HG03196 (cell line): ENCODE measurements at regions not wholly inside any gene's neighbourhood (a gene's known extent, or its start where the extent isn't known, plus 50 kb on each side); places are given as distances from the start of the nearest gene placed in this dataset.
"Not testable (repeated sequence)": the region's sequence is repeated elsewhere in the genome, so short reads cannot be mapped to it uniquely, and the experiment has no call there.

Source experiments
- ATAC-seq: cut with Tn5 transposase; IDR thresholded peaks from one replicate; pipeline ENCODE4 v1.9.1; 2021; ENCODE audit not compliant: unreplicated experiment

DNA sequence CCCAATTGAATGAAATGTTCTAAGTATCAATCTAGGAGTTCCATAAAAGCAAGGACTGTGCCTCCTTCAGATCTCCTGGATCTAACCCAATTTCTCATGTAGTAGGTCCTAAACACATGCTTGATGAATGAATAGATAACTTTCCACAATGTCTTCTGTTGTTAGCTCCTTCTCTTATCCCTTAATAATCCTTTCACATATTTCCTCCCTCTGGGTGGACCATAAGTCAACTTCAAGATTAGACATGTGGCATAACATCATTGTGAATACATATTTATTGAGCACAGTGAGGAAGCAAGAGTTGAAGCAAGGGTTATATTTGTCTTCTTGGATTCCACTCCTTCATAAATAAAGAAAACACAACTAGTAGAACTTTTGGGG is 108.6 kb upstream of the EGFLAM start:
- ATAC-seq: no peak

DNA sequence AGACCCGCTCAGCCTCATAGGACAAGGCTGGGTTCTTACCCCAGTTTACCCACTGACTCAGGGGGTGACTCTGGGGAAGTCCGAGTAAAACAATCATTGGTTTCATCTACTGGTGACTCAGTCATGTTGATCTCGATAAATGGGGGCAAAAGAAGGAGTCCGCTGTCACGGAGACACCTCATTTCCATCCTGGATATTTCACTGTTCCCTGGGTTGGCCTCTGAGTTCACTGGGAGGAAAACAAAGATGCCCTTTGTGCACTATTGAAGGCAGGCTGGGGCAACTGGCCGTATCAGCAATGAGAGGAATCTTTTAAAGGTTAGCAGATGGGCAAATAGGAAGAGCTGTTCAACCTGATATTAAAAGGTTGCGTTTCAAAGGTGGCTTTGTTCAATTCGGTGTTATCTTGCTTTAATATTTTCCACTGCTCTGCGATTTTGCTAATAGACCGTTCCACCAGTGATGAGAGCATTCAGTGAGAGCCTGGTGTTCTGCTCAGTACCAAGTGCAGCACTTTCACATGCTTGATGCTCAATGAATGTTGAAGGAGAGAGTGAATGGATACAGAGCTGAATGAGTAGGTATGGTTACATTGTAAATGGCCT is 110.2 kb upstream of the EGFLAM start:
- ATAC-seq: no peak

DNA sequence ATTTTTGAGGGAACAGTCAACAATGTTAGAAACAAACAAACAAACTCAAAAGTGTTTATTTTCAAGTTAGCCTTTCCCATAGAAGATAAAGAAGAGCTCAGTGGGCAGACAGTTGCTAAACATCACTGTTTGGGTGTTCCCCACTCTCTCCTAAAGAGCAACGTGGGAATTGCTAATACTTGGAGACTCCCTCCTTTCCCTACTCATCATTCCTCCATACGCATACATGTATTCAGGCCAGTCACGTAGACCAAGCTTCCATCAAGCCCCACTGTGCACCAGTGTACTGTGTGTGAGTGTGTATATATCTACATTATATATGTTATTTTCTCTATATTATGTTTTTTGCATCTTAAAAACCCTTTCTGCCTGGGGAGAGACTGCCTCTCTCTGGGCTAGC is 115.0 kb upstream of the EGFLAM start:
- no peak for ATAC-seq

DNA sequence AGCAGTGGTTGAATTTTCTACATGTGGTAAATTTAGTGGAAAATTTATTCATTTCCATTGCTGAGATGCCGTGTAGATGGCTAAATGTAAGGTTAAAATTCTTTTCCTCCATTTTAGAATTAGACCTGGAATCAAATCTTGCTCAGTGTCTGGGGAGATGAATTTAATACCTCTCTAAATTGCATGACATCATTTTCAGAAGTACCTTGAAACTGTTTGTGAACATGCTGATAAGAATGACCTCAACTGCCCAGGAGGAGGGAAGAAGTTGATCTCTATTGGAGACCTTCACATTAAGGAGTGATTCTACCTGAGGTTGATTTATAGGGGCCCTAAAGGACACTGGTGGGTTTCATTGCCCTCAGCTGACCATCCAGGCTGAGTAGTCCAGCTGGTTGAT is 116.7 kb upstream of the EGFLAM start:
- no peak for ATAC-seq

DNA sequence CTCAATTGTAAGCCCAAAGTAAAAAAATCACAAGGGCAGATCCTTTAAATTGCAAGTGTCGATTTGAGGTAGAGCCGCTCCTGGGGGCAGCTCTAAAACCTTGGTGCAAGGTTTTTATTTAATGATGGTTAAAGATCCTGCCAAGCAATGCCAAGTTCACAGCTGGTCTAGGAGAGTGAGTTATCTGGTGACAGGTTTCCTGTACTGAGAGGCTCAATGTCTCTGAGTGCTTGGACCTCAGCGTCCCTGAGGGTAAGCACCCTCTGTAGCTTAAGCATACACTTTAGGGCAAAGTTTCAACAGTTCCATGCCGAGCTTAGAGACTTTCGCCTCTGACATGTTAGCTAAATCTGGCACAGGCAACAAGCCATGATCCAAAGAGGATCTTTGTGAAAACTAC is 119.8 kb upstream of the EGFLAM start:
- no peak for ATAC-seq

DNA sequence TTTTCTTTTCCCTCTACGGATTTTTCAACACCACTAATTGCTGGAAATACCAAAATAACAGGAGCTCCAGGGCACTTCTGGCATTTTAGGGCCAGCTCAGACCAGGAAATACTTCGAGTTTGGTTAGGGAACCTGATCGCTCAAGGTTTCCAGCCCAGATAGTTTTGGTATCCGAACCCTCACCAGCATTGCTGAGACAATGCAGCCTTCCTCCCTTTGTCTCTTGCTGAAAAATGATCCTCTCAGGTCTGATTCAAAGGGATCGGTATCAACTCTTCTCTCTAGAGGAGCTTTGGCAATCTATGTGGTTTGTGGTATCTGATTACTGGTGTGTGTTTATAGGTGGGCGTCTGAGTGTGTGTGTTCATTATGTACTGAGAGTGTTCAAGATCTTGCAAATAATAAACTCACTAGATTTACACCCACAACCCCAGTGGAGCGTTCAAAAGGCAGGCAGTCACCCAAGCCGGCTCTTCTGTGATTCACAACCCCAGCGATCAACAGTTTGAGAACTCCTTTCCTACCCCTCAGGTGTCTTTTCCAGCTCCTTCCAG is 122.8 kb upstream of the EGFLAM start:
- no peak for ATAC-seq

DNA sequence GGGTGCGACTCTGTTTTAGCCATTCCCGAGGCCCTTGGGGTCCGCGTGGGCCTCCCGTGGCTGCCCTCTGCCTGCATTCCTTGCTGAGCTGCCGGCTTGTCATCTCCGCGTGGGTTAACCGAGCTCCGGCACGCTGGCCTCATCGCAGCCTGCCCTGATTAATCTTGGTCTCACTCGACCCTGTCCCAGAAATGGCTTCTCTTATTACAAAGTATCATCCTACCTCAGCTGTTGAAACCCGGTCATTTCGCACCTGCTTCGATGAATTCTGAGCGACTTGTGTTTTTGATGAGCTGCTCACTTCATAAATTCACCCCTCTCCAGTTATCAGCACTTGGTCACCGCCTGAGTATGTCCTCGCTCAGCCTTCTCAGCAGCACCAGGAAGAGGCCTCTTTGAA is 123.5 kb upstream of the EGFLAM start:
- ATAC-seq: no peak

DNA sequence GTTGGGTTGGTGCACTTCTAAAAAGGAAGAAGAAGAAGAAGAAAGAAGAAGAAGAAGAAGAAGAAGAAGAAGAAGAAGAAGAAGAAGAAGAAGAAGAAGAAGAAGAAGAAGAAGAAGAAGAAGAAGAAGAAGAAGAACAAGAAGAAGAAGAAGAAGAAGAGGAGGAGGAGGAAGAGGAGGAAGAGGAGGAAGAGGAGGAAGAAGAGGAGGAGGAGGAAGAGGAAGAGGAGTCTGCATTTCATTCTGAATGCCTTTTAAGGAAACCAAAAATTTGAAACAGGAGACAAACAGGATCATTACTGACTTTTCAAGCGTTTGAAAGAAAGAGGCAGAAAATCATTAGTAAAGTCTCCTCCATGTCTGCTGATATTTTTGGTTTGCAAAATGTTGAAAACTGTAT is 124.1 kb upstream of the EGFLAM start:
- ATAC-seq: not testable (repeated sequence)

DNA sequence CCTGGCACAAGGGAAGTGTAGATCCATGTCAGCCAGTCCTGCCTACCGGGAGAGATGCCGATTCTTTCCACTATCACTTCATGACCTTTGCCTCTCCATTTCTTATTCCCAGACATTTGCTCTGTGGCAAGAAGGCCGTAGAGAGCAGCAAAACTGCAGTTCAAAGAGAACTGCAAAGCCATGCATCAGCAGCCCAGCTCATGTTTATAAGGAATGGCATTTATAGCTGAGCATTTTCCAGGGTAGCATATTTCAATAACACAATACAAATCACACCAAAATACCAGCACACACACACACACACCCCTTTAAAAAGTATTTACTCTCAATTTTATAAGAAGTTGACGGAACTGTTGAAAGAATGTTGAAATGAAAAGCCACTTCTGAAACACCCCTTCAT is 126.7 kb upstream of the EGFLAM start:
- ATAC-seq: no peak

DNA sequence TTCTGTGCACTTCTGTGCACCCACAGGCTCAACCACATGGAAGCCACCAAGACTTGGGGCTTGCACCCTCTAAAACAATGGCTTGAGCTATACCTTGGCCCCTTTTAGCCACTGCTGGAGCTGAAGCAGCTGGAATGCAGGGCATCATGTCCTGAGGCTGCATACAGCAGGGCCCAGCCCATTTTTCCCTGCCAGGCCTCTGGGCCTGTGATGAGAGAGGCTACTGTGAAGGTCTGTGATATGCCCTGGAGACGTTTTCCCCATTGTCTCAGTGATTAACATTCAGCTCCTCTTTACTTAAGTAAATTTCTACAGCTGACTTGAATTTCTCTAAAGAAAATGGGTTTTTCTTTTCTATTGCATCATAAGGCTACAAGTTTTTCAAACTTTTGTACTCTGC is 134.0 kb upstream of the EGFLAM start:
- no peak for ATAC-seq

DNA sequence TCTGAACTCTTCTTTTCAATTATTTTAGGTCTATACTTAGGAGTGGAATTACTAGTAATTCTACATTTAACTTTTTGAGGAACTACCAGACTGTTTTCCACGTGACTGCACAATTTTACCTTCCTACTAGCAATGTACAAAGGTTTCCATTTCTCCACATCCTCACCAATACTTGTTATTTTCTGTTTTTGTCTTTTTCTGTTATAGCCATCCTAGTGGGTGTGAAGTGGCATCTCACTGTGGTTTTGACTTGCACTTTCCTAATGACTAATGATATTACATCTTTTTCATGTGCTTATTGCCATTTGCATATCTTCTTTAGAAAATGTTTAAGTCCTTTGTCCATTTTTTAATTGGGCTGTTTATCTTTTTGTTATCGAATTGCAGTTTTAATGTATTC is 136.9 kb upstream of the EGFLAM start:
- no peak for ATAC-seq

DNA sequence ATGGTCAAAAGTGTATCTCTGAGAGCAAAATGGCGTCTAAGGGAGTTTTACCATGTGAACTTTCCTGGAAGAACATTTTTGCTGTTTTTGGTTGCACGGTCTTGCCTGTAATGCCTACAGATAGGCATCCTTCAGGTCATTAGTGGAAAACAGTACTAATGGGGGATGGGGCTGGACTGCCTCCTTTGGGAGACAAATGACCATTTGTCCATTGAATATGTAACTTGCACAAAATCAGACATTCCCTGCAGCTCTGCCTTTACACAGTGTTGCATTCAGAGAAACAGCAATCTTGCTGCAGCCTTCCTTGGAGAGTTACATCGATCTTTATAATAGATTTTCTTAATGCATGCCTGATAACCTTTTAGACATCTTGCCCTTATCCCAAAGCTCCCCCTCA is 138.5 kb upstream of the EGFLAM start:
- no peak for ATAC-seq

DNA sequence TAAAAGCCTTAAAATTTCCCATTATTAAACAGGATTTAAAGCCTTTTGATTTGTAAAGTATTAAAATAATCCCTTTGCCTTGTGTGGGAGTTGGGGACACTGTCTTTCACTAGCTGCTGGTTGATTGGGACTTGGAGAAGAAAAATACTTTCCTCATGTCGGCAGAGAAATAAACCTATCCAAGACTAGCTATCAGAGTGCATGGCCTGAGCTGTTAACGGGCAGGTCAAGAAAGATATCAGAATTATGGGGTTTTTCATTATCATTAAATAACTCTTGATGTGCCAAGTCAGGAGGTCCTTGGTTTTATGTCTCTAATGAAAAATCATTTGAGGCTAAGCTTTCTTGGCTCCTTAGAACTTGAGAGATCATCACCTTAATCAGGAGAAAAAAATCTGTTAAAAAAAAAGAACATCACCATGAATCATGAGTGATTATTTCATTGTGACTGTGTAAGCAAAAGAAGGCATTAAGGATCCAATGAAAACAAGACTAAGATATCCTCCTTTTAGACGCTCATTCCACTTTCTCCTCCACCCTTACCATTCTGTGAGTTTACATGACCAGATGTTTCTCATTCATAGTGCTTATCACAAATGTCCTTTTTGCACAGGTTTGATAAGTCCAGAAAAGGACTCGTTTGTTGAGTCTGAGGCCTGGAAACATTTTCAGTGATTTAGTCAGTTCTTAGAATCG is 140.4 kb upstream of the EGFLAM start:
- ATAC-seq: no peak

DNA sequence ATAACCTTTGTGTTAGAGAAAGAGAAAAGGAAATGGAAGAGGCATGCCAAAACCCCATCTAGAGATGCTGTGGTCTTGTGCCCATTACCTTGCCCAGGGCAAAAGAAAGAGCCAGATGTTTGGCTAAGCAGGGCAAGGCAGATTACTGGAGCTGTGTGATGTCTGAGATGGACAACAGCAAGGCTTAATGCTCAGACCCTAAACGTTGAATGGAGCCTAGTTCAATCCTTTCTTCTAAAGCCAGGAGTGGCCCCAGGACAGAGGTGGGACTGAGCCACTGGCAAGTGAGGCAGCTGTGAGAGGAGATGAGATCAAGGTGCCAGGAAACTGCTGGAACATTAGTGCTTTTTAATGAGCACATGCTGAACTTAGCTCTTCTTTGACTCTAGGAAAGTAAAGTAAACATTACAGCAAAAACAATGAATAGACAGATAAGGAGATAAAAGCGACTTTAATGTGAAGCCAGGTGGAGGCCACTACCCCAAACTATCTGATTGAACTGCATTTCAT is 143.0 kb upstream of the EGFLAM start:
- ATAC-seq: no peak

DNA sequence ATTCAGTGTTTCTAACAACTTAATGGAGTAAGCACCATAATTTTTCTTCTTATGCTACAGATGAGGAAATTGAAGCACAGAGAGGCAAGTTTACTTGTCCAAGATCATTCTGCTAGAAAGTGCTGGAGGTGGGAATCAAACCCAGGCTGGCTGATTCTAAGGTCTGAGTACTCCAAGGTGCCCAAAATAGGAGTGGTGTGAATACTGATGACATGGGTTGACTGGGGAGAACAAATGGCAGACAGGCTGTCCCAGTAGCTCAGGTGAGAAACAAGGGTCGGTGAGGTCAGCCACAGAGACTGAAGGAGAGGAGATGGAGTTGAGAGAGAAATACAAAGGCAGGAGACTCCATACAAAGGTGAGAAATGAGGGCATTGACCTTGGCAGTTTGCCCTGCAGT is 144.5 kb upstream of the EGFLAM start:
- ATAC-seq: no peak

DNA sequence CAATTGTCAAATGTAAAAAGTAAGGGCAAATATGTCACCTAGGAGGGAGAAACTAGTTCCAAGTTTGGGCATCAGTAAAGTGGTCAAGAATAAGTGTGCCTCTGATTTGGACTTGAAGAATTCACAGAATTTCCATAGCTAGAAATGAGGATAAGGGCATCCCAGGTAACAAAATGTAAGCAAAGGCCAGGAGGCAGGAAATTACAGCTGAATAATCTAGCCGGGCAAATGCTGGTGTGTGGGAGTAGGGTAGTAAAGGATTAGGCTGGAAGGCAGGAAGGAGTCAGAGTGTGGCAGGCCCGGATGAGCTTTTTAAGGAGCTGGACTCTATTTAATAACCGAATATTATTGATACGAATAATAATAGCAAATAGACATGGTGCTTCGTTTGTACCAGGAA is 144.9 kb upstream of the EGFLAM start:
- ATAC-seq: no peak

DNA sequence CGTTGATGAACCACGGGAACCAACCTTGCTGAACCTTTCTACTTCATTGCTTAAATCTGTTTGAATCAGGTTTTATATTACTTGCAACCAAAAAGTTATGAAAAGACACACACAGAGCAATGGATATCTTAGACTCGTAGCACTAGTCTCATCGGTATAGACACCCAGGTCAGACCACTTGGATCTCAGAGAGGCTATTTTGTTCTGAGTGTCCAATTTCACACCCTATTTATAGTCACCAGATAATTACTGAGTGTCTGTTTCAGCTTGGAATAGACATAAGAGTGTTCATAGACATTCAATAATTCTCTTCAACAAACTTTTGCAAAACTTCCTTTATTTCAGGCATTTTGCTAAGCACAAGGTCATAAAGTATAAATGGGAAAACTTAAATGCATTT is 145.4 kb upstream of the EGFLAM start:
- no peak for ATAC-seq

DNA sequence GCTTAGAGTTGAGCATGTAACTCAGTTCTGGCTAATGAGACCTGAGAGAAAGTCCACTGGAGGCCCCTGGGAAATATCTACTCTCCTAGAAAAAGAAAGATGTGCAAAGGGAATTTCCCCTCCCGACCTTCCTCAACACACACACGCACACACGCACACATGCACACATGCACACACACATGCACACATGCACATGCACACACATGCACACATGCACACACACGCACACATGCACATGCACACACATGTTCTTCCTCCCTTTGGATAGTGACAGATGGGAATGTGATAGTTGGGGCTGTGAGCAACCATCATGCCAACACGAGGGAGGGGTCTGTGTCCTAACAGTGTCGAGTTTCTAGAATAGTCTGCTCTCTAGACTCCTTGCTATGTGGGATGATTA is 148.2 kb upstream of the EGFLAM start:
- ATAC-seq: no peak

DNA sequence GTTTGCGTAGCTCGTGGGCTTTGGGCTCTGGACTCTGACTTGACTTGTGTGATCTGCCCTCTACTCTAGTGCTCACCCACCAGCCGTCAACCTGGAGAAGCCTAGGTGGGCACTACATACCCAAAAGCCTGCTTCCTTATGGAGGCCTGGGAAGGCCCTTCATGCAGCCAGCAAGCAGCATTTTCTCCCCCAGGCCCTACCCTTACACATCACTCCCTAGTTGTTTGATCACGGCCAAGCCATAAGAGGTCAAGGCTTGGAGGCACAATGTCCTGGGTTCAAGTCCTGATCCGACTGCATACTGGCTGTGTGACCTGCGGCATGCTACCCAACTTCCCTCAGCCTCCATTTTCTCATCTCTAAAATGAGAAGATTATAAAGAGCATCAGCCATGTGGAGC is 151.3 kb upstream of the EGFLAM start:
- no peak for ATAC-seq

DNA sequence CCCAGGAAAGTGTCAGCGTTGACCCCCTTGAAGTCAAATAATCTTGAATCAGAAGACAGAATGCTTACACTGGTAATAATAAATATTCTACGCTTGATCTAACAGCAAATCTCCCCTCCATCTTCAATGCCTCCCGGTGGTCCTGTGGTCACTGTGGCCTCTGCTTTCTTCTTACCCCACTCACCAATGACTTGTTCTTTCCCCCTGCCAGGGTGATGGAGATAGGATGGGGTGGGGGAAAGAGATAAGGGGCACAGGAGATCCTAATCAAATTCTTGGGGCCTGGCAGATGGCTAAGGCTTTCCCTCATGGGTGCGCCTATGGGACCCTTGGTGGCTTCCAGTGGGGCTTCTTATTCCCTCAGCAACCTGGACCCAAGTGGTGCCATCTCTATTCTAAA is 152.6 kb upstream of the EGFLAM start:
- ATAC-seq: no peak

DNA sequence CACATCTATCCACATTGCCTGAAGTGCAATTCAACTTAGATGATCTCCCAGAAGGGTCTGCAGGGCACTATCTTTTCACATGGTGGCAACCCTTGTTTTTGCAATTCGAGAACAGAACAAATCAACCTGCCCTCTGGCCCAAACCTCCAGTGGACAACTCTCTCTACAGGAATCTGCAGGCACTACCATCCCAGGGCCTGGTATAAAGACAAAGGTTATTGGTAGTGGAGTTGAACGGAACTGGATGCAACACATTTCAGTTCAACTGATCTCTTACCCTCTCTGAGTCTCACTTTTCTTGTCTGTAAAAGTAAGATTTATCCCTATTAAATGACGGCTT is 153.2 kb upstream of the EGFLAM start:
- ATAC-seq: no peak

DNA sequence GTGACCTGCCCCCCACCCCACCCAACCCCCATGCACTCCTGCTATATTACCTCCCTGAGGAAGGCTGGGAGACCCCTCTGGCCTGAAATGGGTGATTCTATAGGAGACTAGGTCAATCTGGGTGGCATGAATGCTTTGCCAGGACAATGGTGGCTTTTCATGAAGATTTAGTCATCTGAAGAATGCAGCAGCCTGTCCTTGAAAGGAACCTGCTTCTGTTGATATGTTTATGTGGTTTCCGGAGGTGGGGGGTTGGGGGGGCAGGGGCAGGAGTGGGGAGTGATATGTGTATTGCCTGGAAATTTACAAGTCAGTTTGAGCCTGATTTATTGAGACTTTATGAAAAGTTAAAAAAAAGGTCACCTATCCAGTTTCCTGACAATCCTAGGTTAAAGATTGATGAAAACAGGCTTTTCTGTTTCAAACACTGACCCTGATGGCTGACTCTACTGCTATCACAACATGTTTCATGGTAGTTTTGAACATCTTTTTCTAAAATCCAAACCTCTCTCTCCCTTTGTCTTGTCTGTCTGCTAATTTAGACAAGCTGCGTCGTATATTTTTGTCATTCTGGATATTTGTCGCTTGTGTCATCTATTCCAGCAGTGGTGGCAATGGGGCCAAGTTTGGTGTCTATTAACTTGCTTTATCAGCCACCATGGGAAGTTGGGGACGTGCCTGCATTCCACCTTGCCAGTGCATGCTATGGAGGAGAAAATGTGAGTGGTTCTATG is 153.7 kb upstream of the EGFLAM start:
- ATAC-seq: no peak
